ENCODE measurements at regions not wholly inside any gene's neighbourhood (a gene's known extent, or its start where the extent isn't known, plus 50 kb on each side); places are given as distances from the start of the nearest gene placed in this dataset.

DNA sequence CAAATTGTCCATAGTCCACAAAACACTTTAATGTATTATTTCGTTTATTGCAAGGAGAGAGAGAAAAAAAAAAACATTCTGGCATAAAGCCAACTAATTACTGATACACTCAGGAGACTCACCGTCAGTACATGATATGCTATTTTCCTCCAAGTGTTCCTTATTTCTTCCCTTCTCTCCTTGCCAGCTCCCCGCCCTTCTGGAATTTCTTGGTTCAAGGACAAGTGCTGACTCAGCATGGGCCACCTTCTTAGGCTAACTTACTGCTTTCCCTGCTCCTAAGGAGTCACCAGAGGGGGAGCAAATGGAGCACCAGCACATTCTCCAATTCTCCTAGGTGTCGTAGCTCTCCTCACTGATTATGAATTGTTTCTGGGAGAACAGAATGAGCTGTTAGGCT is 133.8 kb upstream of the HDAC9 start:
- intact Hi-C loops (cut with DNase I), result no loop called here
- DNase-seq, result peak in 3 of 5 donors; percentile 24 to 63 (median 40)
- Histone ChIP-seq H3K4me3 (ENCODE audit: low read length in 3 of 3) (no peak overlapping the region), H3K4me1 (ENCODE audit: control insufficient read depth in 2 of 3, insufficient read depth in 2 of 3, low read depth in 1 of 3, low read length in 3 of 3) (no peaks in the 10 kb centered on the region), H3K27ac (ENCODE audit: low read depth in 2 of 2, low read length in 2 of 2) (no peak overlapping the region), H3K27me3 (ENCODE audit: control insufficient read depth, insufficient read depth, low read length) (no peaks in the 10 kb centered on the region), H3K9me3 (ENCODE audit: control insufficient read depth in 2 of 3, insufficient read depth in 1 of 3, low read length in 3 of 3) (no peaks in the 10 kb centered on the region), H3K36me3 (ENCODE audit: control insufficient read depth in 2 of 3, insufficient read depth in 3 of 3, low read length in 3 of 3) (no peaks in the 10 kb centered on the region), H3K9ac (ENCODE audit: low read length in 3 of 3) (no peak overlapping the region)
- no peak for FAIRE-seq
- TF ChIP-seq, protein P1, sequence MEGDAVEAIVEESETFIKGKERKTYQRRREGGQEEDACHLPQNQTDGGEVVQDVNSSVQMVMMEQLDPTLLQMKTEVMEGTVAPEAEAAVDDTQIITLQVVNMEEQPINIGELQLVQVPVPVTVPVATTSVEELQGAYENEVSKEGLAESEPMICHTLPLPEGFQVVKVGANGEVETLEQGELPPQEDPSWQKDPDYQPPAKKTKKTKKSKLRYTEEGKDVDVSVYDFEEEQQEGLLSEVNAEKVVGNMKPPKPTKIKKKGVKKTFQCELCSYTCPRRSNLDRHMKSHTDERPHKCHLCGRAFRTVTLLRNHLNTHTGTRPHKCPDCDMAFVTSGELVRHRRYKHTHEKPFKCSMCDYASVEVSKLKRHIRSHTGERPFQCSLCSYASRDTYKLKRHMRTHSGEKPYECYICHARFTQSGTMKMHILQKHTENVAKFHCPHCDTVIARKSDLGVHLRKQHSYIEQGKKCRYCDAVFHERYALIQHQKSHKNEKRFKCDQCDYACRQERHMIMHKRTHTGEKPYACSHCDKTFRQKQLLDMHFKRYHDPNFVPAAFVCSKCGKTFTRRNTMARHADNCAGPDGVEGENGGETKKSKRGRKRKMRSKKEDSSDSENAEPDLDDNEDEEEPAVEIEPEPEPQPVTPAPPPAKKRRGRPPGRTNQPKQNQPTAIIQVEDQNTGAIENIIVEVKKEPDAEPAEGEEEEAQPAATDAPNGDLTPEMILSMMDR (IDR thresholded peaks at IDR 0.05; ENCODE audit: borderline replicate concordance, extremely low read depth, insufficient read depth), result no peak

DNA sequence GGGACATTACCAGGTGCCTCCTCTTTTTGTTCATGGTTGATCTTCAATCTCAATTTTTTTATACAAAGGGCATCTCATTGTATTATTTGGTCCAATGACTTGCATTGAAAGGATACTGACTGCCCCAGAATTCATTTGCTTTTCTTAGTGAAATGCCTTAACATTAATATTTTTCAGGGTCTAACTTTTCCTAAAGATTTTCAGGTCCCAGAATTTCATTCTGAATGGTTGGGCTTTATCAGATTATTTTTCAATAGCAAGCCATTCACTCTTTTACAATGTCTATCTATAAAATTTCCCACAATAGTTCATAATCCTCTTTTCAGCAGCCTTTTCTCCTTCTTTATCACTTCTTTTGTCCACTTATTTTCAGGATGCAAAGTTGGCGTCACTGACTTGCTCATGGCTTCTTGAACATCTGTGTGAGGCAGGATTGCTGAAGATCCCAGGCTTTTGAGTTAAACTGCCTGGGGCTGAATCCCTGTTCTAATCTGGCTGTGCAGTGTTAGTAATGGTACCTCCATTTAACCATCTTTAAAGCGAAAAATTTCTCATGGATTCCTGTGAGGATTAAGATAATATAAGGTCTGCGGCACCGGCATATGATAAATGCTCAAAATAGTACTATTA is 131.7 kb upstream of the HDAC9 start:
- intact Hi-C loops (cut with DNase I), result no loop called here
- Histone ChIP-seq H3K36me3 (ENCODE audit: control insufficient read depth in 2 of 3, insufficient read depth in 3 of 3, low read length in 3 of 3) (no peaks in the 10 kb centered on the region), H3K27ac (ENCODE audit: low read depth in 2 of 2, low read length in 2 of 2) (no peak overlapping the region), H3K27me3 (ENCODE audit: control insufficient read depth, insufficient read depth, low read length) (no peaks in the 10 kb centered on the region), H3K9ac (ENCODE audit: low read length in 3 of 3) (no peak overlapping the region), H3K9me3 (ENCODE audit: control insufficient read depth in 2 of 3, insufficient read depth in 1 of 3, low read length in 3 of 3) (no peaks in the 10 kb centered on the region), H3K4me3 (ENCODE audit: low read length in 3 of 3) (no peak overlapping the region), H3K4me1 (ENCODE audit: control insufficient read depth in 2 of 3, insufficient read depth in 2 of 3, low read depth in 1 of 3, low read length in 3 of 3) (no peaks in the 10 kb centered on the region)
- no peak for DNase-seq
- FAIRE-seq, result no peak
- TF ChIP-seq, protein P1 (IDR thresholded peaks at IDR 0.05; ENCODE audit: borderline replicate concordance, extremely low read depth, insufficient read depth), result no peak

- no peaks in the 10 kb centered on the region for H3K9me3 ChIP-seq (ENCODE audit: control insufficient read depth in 2 of 3, insufficient read depth in 1 of 3, low read length in 3 of 3)
- H3K36me3 ChIP-seq (ENCODE audit: control insufficient read depth in 2 of 3, insufficient read depth in 3 of 3, low read length in 3 of 3), result no peaks in the 10 kb centered on the region
- DNase-seq, result no peak
- FAIRE-seq, result no peak
- no peaks in the 10 kb centered on the region for H3K27me3 ChIP-seq (ENCODE audit: control insufficient read depth, insufficient read depth, low read length)
- H3K4me1 ChIP-seq (ENCODE audit: control insufficient read depth in 2 of 3, insufficient read depth in 2 of 3, low read depth in 1 of 3, low read length in 3 of 3), result no peaks in the 10 kb centered on the region
- no peak overlapping the region for H3K27ac ChIP-seq (ENCODE audit: low read depth in 2 of 2, low read length in 2 of 2)
- intact Hi-C loops (cut with DNase I), result no loop called here
- H3K9ac ChIP-seq (ENCODE audit: low read length in 3 of 3), result no peak overlapping the region
- TF ChIP-seq, protein P1 (IDR thresholded peaks at IDR 0.05; ENCODE audit: borderline replicate concordance, extremely low read depth, insufficient read depth), result no peak
- no peak overlapping the region for H3K4me3 ChIP-seq (ENCODE audit: low read length in 3 of 3)
These were observed 131.2 kb upstream of the HDAC9 start for GRCh38 chr7:18364396-18364795.

DNA sequence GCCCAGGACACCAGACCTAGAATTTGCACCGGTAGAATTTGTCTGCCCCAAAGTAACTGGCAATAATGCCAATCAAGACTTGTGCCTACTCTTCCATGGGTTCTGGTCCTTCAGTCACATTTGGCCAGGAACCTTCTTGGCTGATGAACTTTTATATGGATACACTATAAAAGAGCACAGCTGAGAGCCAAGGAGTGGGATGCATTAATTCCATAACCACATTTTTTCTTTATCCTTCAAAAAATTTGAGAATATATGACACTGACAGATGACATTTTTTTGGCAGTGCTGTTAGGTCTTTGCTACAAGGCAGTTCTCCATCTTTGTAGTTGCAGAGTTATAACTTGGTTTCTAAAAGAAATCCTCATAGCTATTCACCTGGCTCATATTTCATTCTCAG is 129.2 kb upstream of the HDAC9 start:
- TF ChIP-seq, protein P1 (IDR thresholded peaks at IDR 0.05; ENCODE audit: borderline replicate concordance, extremely low read depth, insufficient read depth), result no peak
- intact Hi-C loops (cut with DNase I), result no loop called here
- Histone ChIP-seq H3K9ac (ENCODE audit: low read length in 3 of 3) (no peak overlapping the region), H3K27ac (ENCODE audit: low read depth in 2 of 2, low read length in 2 of 2) (no peak overlapping the region), H3K4me3 (ENCODE audit: low read length in 3 of 3) (no peak overlapping the region), H3K27me3 (ENCODE audit: control insufficient read depth, insufficient read depth, low read length) (no peaks in the 10 kb centered on the region), H3K4me1 (ENCODE audit: control insufficient read depth in 2 of 3, insufficient read depth in 2 of 3, low read depth in 1 of 3, low read length in 3 of 3) (no peaks in the 10 kb centered on the region), H3K36me3 (ENCODE audit: control insufficient read depth in 2 of 3, insufficient read depth in 3 of 3, low read length in 3 of 3) (no peaks in the 10 kb centered on the region), H3K9me3 (ENCODE audit: control insufficient read depth in 2 of 3, insufficient read depth in 1 of 3, low read length in 3 of 3) (no peaks in the 10 kb centered on the region)
- FAIRE-seq (no peak), DNase-seq (no peak)

All from kidney (tissue), 13 donors.